ENCODE measurements at regions not wholly inside any gene's neighbourhood (a gene's known extent, or its start where the extent isn't known, plus 50 kb on each side); places are given as distances from the start of the nearest gene placed in this dataset.

- Histone ChIP-seq H3K36me3 (no peaks in the 10 kb centered on the region), H3K4me3 (no peak overlapping the region), H3K27me3 (peaks cover 0 to 7% of the 10 kb centered on the region in 2 donors), H3K27ac (no peak overlapping the region), H3K4me1 (no peaks in the 10 kb centered on the region), H3K9me3 (no peaks in the 10 kb centered on the region)
- intact Hi-C loops (cut with DNase I; ENCODE audit: low total_unique reads) = no loop called here
- no peak for DNase-seq
- TF ChIP-seq CTCF (IDR thresholded peaks at IDR 0.05) = no peak
These were observed 51.1 kb upstream of the ZNF236 start for GRCh38 chr18:76771192-76771799.

- Histone ChIP-seq H3K9me3 (no peaks in the 10 kb centered on the region), H3K4me3 (no peak overlapping the region), H3K27ac (no peak overlapping the region), H3K27me3 (peaks cover 0 to 13% of the 10 kb centered on the region in 2 donors), H3K4me1 (no peaks in the 10 kb centered on the region), H3K36me3 (no peaks in the 10 kb centered on the region)
- intact Hi-C loops (cut with DNase I; ENCODE audit: low total_unique reads) = no loop called here
- TF ChIP-seq CTCF (IDR thresholded peaks at IDR 0.05) = no peak
- DNase-seq = no peak
These were observed 54.4 kb upstream of the ZNF236 start for GRCh38 chr18:76767954-76768353.

GRCh38 chr18:76766429-76766828, 55.9 kb upstream of the ZNF236 start:
- Histone ChIP-seq H3K27me3 (peaks cover 0 to 13% of the 10 kb centered on the region in 2 donors), H3K27ac (no peak overlapping the region), H3K4me3 (no peak overlapping the region), H3K36me3 (no peaks in the 10 kb centered on the region), H3K4me1 (no peaks in the 10 kb centered on the region), H3K9me3 (no peaks in the 10 kb centered on the region)
- intact Hi-C loops (cut with DNase I; ENCODE audit: low total_unique reads) = no loop called here
- no peak for DNase-seq
- TF ChIP-seq CTCF (IDR thresholded peaks at IDR 0.05) = no peak

- Histone ChIP-seq H3K27me3 (peaks cover 0 to 13% of the 10 kb centered on the region in 2 donors), H3K27ac (no peak overlapping the region), H3K4me1 (no peaks in the 10 kb centered on the region), H3K9me3 (no peaks in the 10 kb centered on the region), H3K36me3 (no peaks in the 10 kb centered on the region), H3K4me3 (no peak overlapping the region)
- no peak for DNase-seq
- intact Hi-C loops (cut with DNase I; ENCODE audit: low total_unique reads) = no loop called here
- no peak for TF ChIP-seq CTCF (IDR thresholded peaks at IDR 0.05)
These were observed 56.7 kb upstream of the ZNF236 start for GRCh38 chr18:76765649-76766048.

GRCh38 chr18:76764291-76764901, 58.0 kb upstream of the ZNF236 start:
- H3K36me3 ChIP-seq = no peaks in the 10 kb centered on the region
- no peaks in the 10 kb centered on the region for H3K4me1 ChIP-seq
- intact Hi-C loops (cut with DNase I; ENCODE audit: low total_unique reads) = no loop called here
- no peaks in the 10 kb centered on the region for H3K9me3 ChIP-seq
- H3K4me3 ChIP-seq = no peak overlapping the region
- no peak for DNase-seq
- no peak for TF ChIP-seq CTCF (IDR thresholded peaks at IDR 0.05)
- peaks cover 0 to 13% of the 10 kb centered on the region in 2 donors for H3K27me3 ChIP-seq
- no peak overlapping the region for H3K27ac ChIP-seq

Measured in tibial artery (tissue), 4 donors.